ENCODE measurements at regions not wholly inside any gene's neighbourhood (a gene's known extent, or its start where the extent isn't known, plus 50 kb on each side); places are given as distances from the start of the nearest gene placed in this dataset.

- TF ChIP-seq CTCF (IDR thresholded peaks at IDR 0.05) (no peak), POLR2AphosphoS5 (IDR thresholded peaks at IDR 0.05) (no peak), POLR2A (IDR thresholded peaks at IDR 0.05) (no peak)
- DNase-seq (ENCODE audit: low spot score) = no peak
- intact Hi-C loops (cut with DNase I) = no loop called here
- H3K4me1 ChIP-seq (replicated peaks) = no peaks in the 10 kb centered on the region
- no peaks in the 10 kb centered on the region for H3K36me3 ChIP-seq
- H3K9me3 ChIP-seq = no peaks in the 10 kb centered on the region
- H3K27me3 ChIP-seq (replicated peaks; ENCODE audit: insufficient read depth) = no peaks in the 10 kb centered on the region
- H3K4me3 ChIP-seq = no peak overlapping the region
- no peak overlapping the region for H3K27ac ChIP-seq
These were observed 490.4 kb upstream of the ADGRB3 start for GRCh38 chr6:68144667-68145066.

DNA sequence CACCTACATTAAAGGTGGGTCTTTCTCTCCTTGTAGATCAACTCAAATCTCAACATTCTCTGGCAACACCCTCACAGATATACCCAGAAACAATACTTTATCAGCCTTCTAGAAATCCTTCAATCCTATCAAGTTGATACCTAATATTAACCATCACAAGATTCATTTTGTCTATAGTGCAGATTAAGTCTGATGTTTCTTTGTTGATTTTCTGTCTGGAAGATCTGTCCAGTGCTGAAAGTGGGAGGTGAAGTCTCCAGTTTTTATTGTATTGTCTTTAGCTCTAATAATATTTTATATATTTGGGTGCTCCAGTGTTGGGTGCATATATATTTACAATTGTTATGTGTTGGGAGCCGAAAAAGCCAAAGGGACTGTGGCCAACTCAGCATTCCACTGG lies 493.9 kb upstream of the ADGRB3 start:
- H3K27me3 ChIP-seq (replicated peaks; ENCODE audit: insufficient read depth) = no peaks in the 10 kb centered on the region

DNA sequence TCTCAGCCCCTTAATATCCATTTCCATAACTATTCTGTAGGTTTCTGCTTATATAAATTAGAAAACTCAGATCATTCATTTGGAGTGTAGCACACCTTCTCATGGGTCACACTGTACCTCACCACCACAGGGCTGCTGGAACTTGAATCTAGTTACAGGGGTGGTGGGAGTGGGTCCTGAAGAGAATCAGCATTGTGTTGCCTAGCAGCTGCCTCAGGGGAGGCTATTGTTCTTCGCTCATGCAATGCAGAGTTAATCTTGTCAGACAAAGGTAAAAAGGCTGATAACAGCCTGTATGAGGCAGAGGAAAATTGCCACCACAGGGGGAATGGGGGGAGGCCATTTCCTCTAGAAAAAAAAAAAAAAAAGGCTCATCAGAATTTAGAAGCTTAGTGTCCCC lies 496.0 kb upstream of the ADGRB3 start:
- Histone ChIP-seq H3K4me1 (replicated peaks) (no peaks in the 10 kb centered on the region), H3K4me3 (no peak overlapping the region), H3K36me3 (no peaks in the 10 kb centered on the region), H3K27ac (no peak overlapping the region), H3K9me3 (no peaks in the 10 kb centered on the region), H3K27me3 (replicated peaks; ENCODE audit: insufficient read depth) (no peaks in the 10 kb centered on the region)
- no peak for DNase-seq (ENCODE audit: low spot score)
- TF ChIP-seq POLR2A (IDR thresholded peaks at IDR 0.05) = no peak
- no peak for TF ChIP-seq CTCF (IDR thresholded peaks at IDR 0.05)
- no peak for TF ChIP-seq POLR2AphosphoS5 (IDR thresholded peaks at IDR 0.05)
- WGBS = 32% methylated on average over 1 of the region's 1 CpG
- intact Hi-C loops (cut with DNase I) = no loop called here

More for the DNA sequence above, 493.9 kb upstream of the ADGRB3 start:
- H3K4me3 ChIP-seq = no peak overlapping the region
- intact Hi-C loops (cut with DNase I) = no loop called here
- TF ChIP-seq POLR2AphosphoS5 (IDR thresholded peaks at IDR 0.05) (no peak), CTCF (IDR thresholded peaks at IDR 0.05) (no peak), POLR2A (IDR thresholded peaks at IDR 0.05) (no peak)
- no peaks in the 10 kb centered on the region for H3K9me3 ChIP-seq
- no peak overlapping the region for H3K27ac ChIP-seq
- H3K4me1 ChIP-seq (replicated peaks) = no peaks in the 10 kb centered on the region
- no peak for DNase-seq (ENCODE audit: low spot score)
- no peaks in the 10 kb centered on the region for H3K36me3 ChIP-seq
- 67% methylated on average over 1 of the region's 1 CpG for WGBS

GRCh38 chr6:68134796-68135195 lies 500.3 kb upstream of the ADGRB3 start:
- Histone ChIP-seq H3K27ac (no peak overlapping the region), H3K9me3 (no peaks in the 10 kb centered on the region), H3K36me3 (no peaks in the 10 kb centered on the region), H3K27me3 (replicated peaks; ENCODE audit: insufficient read depth) (no peaks in the 10 kb centered on the region), H3K4me1 (replicated peaks) (no peaks in the 10 kb centered on the region), H3K4me3 (no peak overlapping the region)
- DNase-seq (ENCODE audit: low spot score) = no peak
- intact Hi-C loops (cut with DNase I) = no loop called here
- TF ChIP-seq POLR2AphosphoS5 (IDR thresholded peaks at IDR 0.05) (no peak), CTCF (IDR thresholded peaks at IDR 0.05) (no peak), POLR2A (IDR thresholded peaks at IDR 0.05) (no peak)
- 90% methylated on average over 4 of the region's 4 CpGs for WGBS

- intact Hi-C loops (cut with DNase I) = no loop called here
- DNase-seq (ENCODE audit: low spot score) = no peak
- WGBS = 74% methylated on average over 2 of the region's 2 CpGs
- H3K4me3 ChIP-seq = no peak overlapping the region
- no peaks in the 10 kb centered on the region for H3K36me3 ChIP-seq
- H3K4me1 ChIP-seq (replicated peaks) = no peaks in the 10 kb centered on the region
- H3K9me3 ChIP-seq = no peaks in the 10 kb centered on the region
- H3K27me3 ChIP-seq (replicated peaks; ENCODE audit: insufficient read depth) = no peaks in the 10 kb centered on the region
- H3K27ac ChIP-seq = no peak overlapping the region
- no peak for TF ChIP-seq POLR2AphosphoS5 (IDR thresholded peaks at IDR 0.05)
- TF ChIP-seq POLR2A (IDR thresholded peaks at IDR 0.05) = no peak
- no peak for TF ChIP-seq CTCF (IDR thresholded peaks at IDR 0.05)
These were observed 506.9 kb upstream of the ADGRB3 start for GRCh38 chr6:68128211-68128610.

All from prostate gland (tissue), 2 donors.